HG02588 (cell line): ENCODE measurements at regions not wholly inside any gene's neighbourhood (a gene's known extent, or its start where the extent isn't known, plus 50 kb on each side); places are given as distances from the start of the nearest gene placed in this dataset.

Experiments used
- ATAC-seq: cut with Tn5 transposase; IDR thresholded peaks from one replicate; pipeline ENCODE4 v1.9.1; 2021; ENCODE audit warnings: mild to moderate bottlenecking, moderate library complexity; ENCODE audit not compliant: unreplicated experiment

GRCh38 chr2:164039270-164039669 is 303.5 kb upstream of the FIGN start:
- no peak for ATAC-seq

- no peak for ATAC-seq
Measured at GRCh38 chr2:164032995-164033394, 297.2 kb upstream of the FIGN start.

GRCh38 chr2:164030623-164031022 is 294.8 kb upstream of the FIGN start:
- ATAC-seq = no peak

GRCh38 chr2:164028814-164029534 is 293.2 kb upstream of the FIGN start:
- ATAC-seq = no peak

GRCh38 chr2:164024396-164024795 is 288.6 kb upstream of the FIGN start:
- ATAC-seq = no peak

GRCh38 chr2:164023896-164024295 is 288.1 kb upstream of the FIGN start:
- ATAC-seq = no peak

GRCh38 chr2:164015328-164016123 is 279.7 kb upstream of the FIGN start:
- ATAC-seq = peak; percentile 96

GRCh38 chr2:164014791-164015190 is 279.0 kb upstream of the FIGN start:
- no peak for ATAC-seq

GRCh38 chr2:164014068-164014731 is 278.4 kb upstream of the FIGN start:
- no peak for ATAC-seq

GRCh38 chr2:164012581-164012980 is 276.8 kb upstream of the FIGN start:
- no peak for ATAC-seq

GRCh38 chr2:164009756-164010337 is 274.0 kb upstream of the FIGN start:
- ATAC-seq = no peak

GRCh38 chr2:164008752-164009151 is 272.9 kb upstream of the FIGN start:
- no peak for ATAC-seq

GRCh38 chr2:164006704-164007103 is 270.9 kb upstream of the FIGN start:
- ATAC-seq = no peak

GRCh38 chr2:164000176-164000575 is 264.4 kb upstream of the FIGN start:
- ATAC-seq = no peak

GRCh38 chr2:163997466-163997865 is 261.7 kb upstream of the FIGN start:
- no peak for ATAC-seq

- ATAC-seq = no peak
Measured at GRCh38 chr2:163990541-163990940, 254.7 kb upstream of the FIGN start.

GRCh38 chr2:163990101-163990500 is 254.3 kb upstream of the FIGN start:
- ATAC-seq = no peak

- no peak for ATAC-seq
Measured at GRCh38 chr2:163987175-163987940, 251.6 kb upstream of the FIGN start.

GRCh38 chr2:163984986-163985385 is 249.2 kb upstream of the FIGN start:
- no peak for ATAC-seq

GRCh38 chr2:163983911-163984310 is 248.1 kb upstream of the FIGN start:
- no peak for ATAC-seq

- ATAC-seq = no peak
Measured at GRCh38 chr2:163982938-163983337, 247.1 kb upstream of the FIGN start.
